DND-41 (cell line): ENCODE measurements at regions not wholly inside any gene's neighbourhood (a gene's known extent, or its start where the extent isn't known, plus 50 kb on each side); places are given as distances from the start of the nearest gene placed in this dataset.

Experiments used
- ATAC-seq: fragments of 200-7000 bp; cut with Tn5 transposase; 3 replicates; pipeline ENCODE4 v1.9.1; 2021; ENCODE audit warnings: low read depth; ENCODE audit not compliant: insufficient read depth
- DNase-seq: peaks from one replicate; pipeline ENCODE4 v3.0.0-alpha.2; 2020
- H2AFZ ChIP-seq: 2 replicates; pipeline ENCODE4 v1.6.0; 2012; ENCODE audit warnings: low read depth, low read length
- H3K27ac ChIP-seq: 2 replicates; pipeline ENCODE4 v1.5.1; 2012; ENCODE audit warnings: low read length, inconsistent platforms
- H3K27me3 ChIP-seq: fragments of 200-600 bp; sonication (generic); 2 replicates; pipeline ENCODE4 v1.6.0; 2012; ENCODE audit warnings: low read length, mild to moderate bottlenecking, inconsistent platforms; ENCODE audit not compliant: insufficient read depth, poor library complexity
- H3K36me3 ChIP-seq: 2 replicates; pipeline ENCODE4 v1.5.1; 2012; ENCODE audit warnings: low read length, inconsistent platforms; ENCODE audit not compliant: insufficient read depth
- H3K4me1 ChIP-seq: 2 replicates; pipeline ENCODE4 v1.5.1; 2012; ENCODE audit warnings: mild to moderate bottlenecking, low read length; ENCODE audit not compliant: insufficient read depth
- H3K4me2 ChIP-seq: 2 replicates; pipeline ENCODE4 v1.6.0; 2012; ENCODE audit warnings: mild to moderate bottlenecking, moderate library complexity, low read length, inconsistent platforms; ENCODE audit not compliant: insufficient read depth
- H3K4me3 ChIP-seq, 2 experiments: fragments of 200-600 bp in 1 of 2; shearing (Covaris generic) in 1 of 2; 2 replicates each; pipeline ENCODE4 v1.5.1; 2012 to 2016; ENCODE audit warnings: inconsistent platforms in 2 of 2, low read length in 2 of 2, mild to moderate bottlenecking in 2 of 2, low read depth in 1 of 2, moderate library complexity in 1 of 2
- H3K79me2 ChIP-seq: 2 replicates; pipeline ENCODE4 v1.6.0; 2012; ENCODE audit warnings: low read length, inconsistent platforms; ENCODE audit not compliant: insufficient read depth
- H3K9ac ChIP-seq: 2 replicates; pipeline ENCODE4 v1.6.0; 2012; ENCODE audit warnings: low read depth, mild to moderate bottlenecking, inconsistent platforms, low read length, moderate library complexity
- H3K9me3 ChIP-seq: 2 replicates; pipeline ENCODE4 v1.5.1; 2012; ENCODE audit warnings: low read length, moderate library complexity, mild to moderate bottlenecking, inconsistent platforms; ENCODE audit not compliant: insufficient read depth, severe bottlenecking
- H4K20me1 ChIP-seq: 2 replicates; pipeline ENCODE4 v1.6.0; 2012; ENCODE audit warnings: low read length; ENCODE audit not compliant: insufficient read depth
- CTCF ChIP-seq: IDR thresholded peaks from 2 replicates; pipeline ENCODE4 v1.5.1; 2012; ENCODE audit warnings: borderline replicate concordance, low read length, moderate library complexity, mild to moderate bottlenecking; ENCODE audit not compliant: poor library complexity, severe bottlenecking; ENCODE audit errors: extremely low read depth
- EZH2 ChIP-seq: IDR thresholded peaks from 3 replicates; pipeline ENCODE4 v1.6.1; 2012; ENCODE audit warnings: borderline replicate concordance, low read depth, mild to moderate bottlenecking, moderate library complexity, low read length, inconsistent platforms; ENCODE audit not compliant: severe bottlenecking

- Histone ChIP-seq H3K36me3 (no peaks in the 10 kb centered on the region), H3K4me3 (no peak overlapping the region), H3K4me1 (no peaks in the 10 kb centered on the region), H3K27me3 (peaks cover 9% of the 10 kb centered on the region), H3K79me2 (no peaks in the 10 kb centered on the region), H3K9ac (no peak overlapping the region), H4K20me1 (no peaks in the 10 kb centered on the region), H2AFZ (no peak overlapping the region), H3K4me2 (no peak overlapping the region), H3K9me3 (no peaks in the 10 kb centered on the region), H3K27ac (no peak overlapping the region)
- ATAC-seq (no peak), DNase-seq (no peak)
- no peak for TF ChIP-seq EZH2
- TF ChIP-seq CTCF: no peak
Observed at GRCh38 chr7:38021892-38022291, 101.5 kb downstream of the EPDR1 start.

DNA sequence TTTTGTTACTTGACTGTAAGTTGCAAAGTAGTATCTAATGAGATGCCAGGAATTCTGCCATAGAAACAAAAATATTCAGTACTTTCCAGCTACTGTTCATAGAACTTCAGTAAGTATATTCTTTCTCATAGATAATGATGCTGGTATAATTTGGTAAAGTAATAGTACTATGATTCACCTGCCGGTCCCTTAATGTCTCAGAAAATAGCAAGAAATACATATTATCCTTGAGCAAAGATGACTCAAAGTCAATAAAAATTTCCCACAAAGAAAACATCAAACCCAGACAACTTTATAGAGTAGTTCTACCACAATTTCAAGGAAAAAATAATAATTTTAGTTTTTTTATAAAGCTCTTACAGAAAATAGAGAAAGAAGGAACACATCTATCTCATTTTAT lies 105.4 kb downstream of the EPDR1 start:
- Histone ChIP-seq H3K4me1 (no peaks in the 10 kb centered on the region), H3K79me2 (no peaks in the 10 kb centered on the region), H3K27ac (no peak overlapping the region), H3K36me3 (no peaks in the 10 kb centered on the region), H4K20me1 (no peaks in the 10 kb centered on the region), H3K4me3 (no peak overlapping the region), H3K9me3 (no peaks in the 10 kb centered on the region), H3K9ac (no peak overlapping the region), H3K27me3 (peaks cover 2% of the 10 kb centered on the region), H3K4me2 (no peak overlapping the region), H2AFZ (no peak overlapping the region)
- DNase-seq: no peak
- no peak for TF ChIP-seq EZH2
- TF ChIP-seq CTCF: no peak
- ATAC-seq: no peak

DNA sequence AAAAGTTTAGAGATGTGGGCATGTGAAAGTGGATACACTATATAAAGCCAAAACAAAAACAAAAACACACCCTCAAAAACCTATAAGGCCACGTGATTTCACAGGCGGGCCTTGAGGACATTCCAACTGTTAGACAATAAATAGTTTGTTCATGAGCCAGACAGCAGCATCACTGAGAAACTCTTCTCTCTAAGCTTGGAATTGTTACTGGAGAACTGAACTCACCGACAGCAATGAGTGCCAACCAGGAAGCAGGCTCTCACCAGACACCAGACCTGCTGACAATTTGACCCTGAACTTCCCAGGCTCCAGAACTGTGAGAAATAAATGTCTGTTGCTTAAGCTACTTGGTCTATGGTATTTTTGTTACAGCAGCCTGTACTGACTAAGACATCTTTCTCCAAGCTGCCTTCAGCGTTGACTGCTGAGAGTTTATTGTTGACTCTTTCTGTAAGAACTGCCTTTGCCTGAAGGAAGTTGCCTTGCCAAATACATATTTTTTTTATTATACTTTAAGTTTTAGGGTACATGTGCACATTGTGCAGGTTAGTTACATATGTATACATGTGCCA lies 107.5 kb downstream of the EPDR1 start:
- H3K9ac ChIP-seq: no peak overlapping the region
- no peak for ATAC-seq
- H3K27me3 ChIP-seq: peaks cover 2% of the 10 kb centered on the region
- H4K20me1 ChIP-seq: no peaks in the 10 kb centered on the region
- no peak overlapping the region for H3K4me2 ChIP-seq
- H3K4me1 ChIP-seq: no peaks in the 10 kb centered on the region
- no peak overlapping the region for H3K27ac ChIP-seq
- no peak overlapping the region for H3K4me3 ChIP-seq
- TF ChIP-seq CTCF: no peak
- no peak for TF ChIP-seq EZH2
- no peak for DNase-seq
- H3K79me2 ChIP-seq: no peaks in the 10 kb centered on the region
- no peak overlapping the region for H2AFZ ChIP-seq
- H3K9me3 ChIP-seq: no peaks in the 10 kb centered on the region
- no peaks in the 10 kb centered on the region for H3K36me3 ChIP-seq
